Peyer's patch (tissue), 4 donors: ENCODE measurements at regions not wholly inside any gene's neighbourhood (a gene's known extent, or its start where the extent isn't known, plus 50 kb on each side); places are given as distances from the start of the nearest gene placed in this dataset.

Experiments
- CTCF ChIP-seq, 6 experiments: fragments of 450-650 bp in 4 of 6; fragments of 200-600 bp in 2 of 6; sonication (generic) in 1 of 6; IDR thresholded peaks; one replicate each; pipeline ENCODE4 v1.5.1; 2017 to 2019; ENCODE audit warnings: antibody characterized with exemption in 6 of 6, mild to moderate bottlenecking in 3 of 6, moderate library complexity in 1 of 6
- POLR2A ChIP-seq, 2 donors: fragments of 450-650 bp; IDR thresholded peaks; one replicate each; pipeline ENCODE4 v1.5.1; 2017; ENCODE audit warnings: antibody characterized with exemption in 2 of 2, mild to moderate bottlenecking in 2 of 2, moderate library complexity in 2 of 2

GRCh38 chr16:59180083-59180476 is 446.0 kb upstream of the GOT2 start:
- TF ChIP-seq POLR2A (IDR thresholded peaks at IDR 0.05) (no peak), CTCF (IDR thresholded peaks at IDR 0.05) (no peak)
